HepG2 (cell line): ENCODE measurements at regions not wholly inside any gene's neighbourhood (a gene's known extent, or its start where the extent isn't known, plus 50 kb on each side); places are given as distances from the start of the nearest gene placed in this dataset.

Experiments used
- ATAC-seq: fragments of 200-7000 bp; cut with Tn5 transposase; 3 replicates; pipeline ENCODE4 v1.9.1; 2020; ENCODE audit warnings: mild to moderate bottlenecking, moderate library complexity
- BruUV-seq: library from RNA; stranded (reverse); fragments of 400-500 nt; replicated peaks from 2 replicates; lab custom pipeline; 2021; lab: Mats Ljungman, UMichigan
- CTCF ChIA-PET: fragments of 300-600 bp; formaldehyde crosslinking; extraction: SDS; loops from one replicate; lab custom pipeline; 2021; ENCODE audit warnings: low total read pairs, inconsistent platforms, low intra/inter-chr PET ratio; lab: Yijun Ruan, JAX
- POLR2A ChIA-PET: fragments of 350-600 bp; sonication (Branson Sonifier 250); formaldehyde crosslinking; loops from one replicate; lab custom pipeline; 2020; ENCODE audit warnings: antibody characterized with exemption, inconsistent platforms; lab: Yijun Ruan, JAX
- DNase-seq: peaks from one replicate; pipeline ENCODE4 v3.0.0-alpha.2; 2015; ENCODE audit warnings: low spot score
- FAIRE-seq: peaks from 3 replicates; lab custom pipeline; 2011; peaks lifted over from hg19 to GRCh38; lab: Jason Lieb, UNC
- H2AFZ ChIP-seq: one replicate; pipeline ENCODE4 v1.6.1; 2011; ENCODE audit warnings: low read length, inconsistent platforms
- H3K27ac ChIP-seq: fragments of 300-600 bp; 3 replicates; pipeline ENCODE4 v1.8.0; 2011; ENCODE audit warnings: mixed run types, mild to moderate bottlenecking, mixed read lengths, low read length, inconsistent platforms; ENCODE audit not compliant: insufficient read depth; ENCODE audit errors: extremely low read length
- H3K27me3 ChIP-seq, 2 experiments: fragments of 200-600 bp in 1 of 2; 2 replicates in 1 of 2; 3 replicates in 1 of 2; pipeline versions ENCODE4 v1.6.0 to v1.8.0; 2011; ENCODE audit warnings: low read length in 2 of 2, mild to moderate bottlenecking in 2 of 2, moderate library complexity in 2 of 2, inconsistent platforms in 1 of 2; ENCODE audit not compliant: insufficient read depth in 2 of 2, control insufficient read depth in 1 of 2
- H3K36me3 ChIP-seq, 2 experiments: fragments of 200-600 bp in 1 of 2; replicated peaks in 1 of 2; 2 replicates in 1 of 2; 3 replicates in 1 of 2; pipeline versions ENCODE4 v1.5.1 to v1.8.0; 2011; ENCODE audit warnings: low read length in 2 of 2, inconsistent platforms in 1 of 2; ENCODE audit not compliant: insufficient read depth in 2 of 2, control insufficient read depth in 1 of 2
- H3K4me1 ChIP-seq: 2 replicates; pipeline ENCODE4 v1.5.1; 2012; ENCODE audit warnings: low read length, inconsistent platforms; ENCODE audit not compliant: insufficient read depth
- H3K4me2 ChIP-seq: 2 replicates; pipeline ENCODE4 v1.6.0; 2011; ENCODE audit warnings: low read depth, low read length, inconsistent platforms
- H3K4me3 ChIP-seq, 3 experiments: fragments of 200-600 bp in 1 of 3; sonication (generic), shearing (Covaris generic) in 1 of 3; replicated peaks in 1 of 3; 2 replicates each; pipeline ENCODE4 v1.5.1; 2011 to 2016; ENCODE audit warnings: low read length in 3 of 3, inconsistent platforms in 2 of 3, low read depth in 2 of 3, mild to moderate bottlenecking in 2 of 3, control low read depth in 1 of 3, mixed read lengths in 1 of 3; ENCODE audit not compliant: insufficient read depth in 1 of 3
- H3K79me2 ChIP-seq: one replicate; pipeline ENCODE4 v1.6.1; 2011; ENCODE audit warnings: low read length, inconsistent platforms; ENCODE audit not compliant: insufficient read depth
- H3K9ac ChIP-seq: 2 replicates; pipeline ENCODE4 v1.6.0; 2011; ENCODE audit warnings: mild to moderate bottlenecking, low read depth, low read length, inconsistent platforms; ENCODE audit not compliant: insufficient read depth
- H3K9me3 ChIP-seq: 2 replicates; pipeline ENCODE4 v1.5.1; 2012; ENCODE audit warnings: mild to moderate bottlenecking, low read length
- H4K20me1 ChIP-seq: 2 replicates; pipeline ENCODE4 v1.6.0; 2011; ENCODE audit warnings: inconsistent platforms, mild to moderate bottlenecking, low read length, moderate library complexity; ENCODE audit not compliant: insufficient read depth
- GLI4 ChIP-seq: sonication (generic); formaldehyde crosslinking; IDR thresholded peaks from 2 replicates; pipeline ENCODE4 v1.5.1; 2020; ENCODE audit warnings: missing genetic modification reagents, mild to moderate bottlenecking, moderate library complexity, borderline replicate concordance
- MEF2D ChIP-seq: sonication (generic); formaldehyde crosslinking; IDR thresholded peaks from 2 replicates; pipeline ENCODE4 v1.5.1; 2020; ENCODE audit warnings: mild to moderate bottlenecking, missing genetic modification reagents
- ZMYM3 ChIP-seq: sonication (generic); formaldehyde crosslinking; IDR thresholded peaks from 2 replicates; pipeline ENCODE4 v1.5.1; 2020; ENCODE audit warnings: mild to moderate bottlenecking, missing genetic modification reagents
- WGBS: methylation state at CpG from one replicate; pipeline ENCODE4 v1.1.6; 2017; ENCODE audit warnings: low lambda C conversion rate; 5-methylcytosine and 5-hydroxymethylcytosine counted together
- in situ Hi-C: cut with HindIII; loops from 2 replicates; pipeline ENCODE4 v1.10.0; 2017; ENCODE audit warnings: low pct_unique_long_range_greater_than_20kb; ENCODE audit not compliant: extremely low pct_ligation_motif_present
- intact Hi-C: fragments of 100-400 bp; cut with micrococcal nuclease; formaldehyde crosslinking; loops from one replicate; pipeline ENCODE4 v1.10.0; 2022; ENCODE audit not compliant: unreplicated experiment
- TF ChIP-seq, protein P1 (sequence below): sonication (generic); formaldehyde crosslinking; IDR thresholded peaks from 2 replicates; pipeline ENCODE4 v1.9.0; 2021; ENCODE audit warnings: missing genetic modification reagents, borderline replicate concordance
- TF ChIP-seq, protein P2 (sequence below): sonication (generic); formaldehyde crosslinking; IDR thresholded peaks from 2 replicates; pipeline ENCODE4 v1.4.0; 2020; ENCODE audit warnings: missing genetic modification reagents
- TF ChIP-seq, protein P3 (sequence below), 2 experiments: fragments of 450-650 bp in 1 of 2; sonication (generic) in 1 of 2; formaldehyde crosslinking; IDR thresholded peaks; 2 replicates each; pipeline versions ENCODE4 v1.5.0 to v1.8.0; 2020 to 2022; ENCODE audit warnings: mild to moderate bottlenecking in 1 of 2, missing genetic modification reagents in 1 of 2
- TF ChIP-seq, protein P4 (sequence below): sonication (generic); formaldehyde crosslinking; IDR thresholded peaks from 2 replicates; pipeline ENCODE4 v1.8.0; 2022; ENCODE audit warnings: mild to moderate bottlenecking, missing genetic modification reagents, borderline replicate concordance

DNA sequence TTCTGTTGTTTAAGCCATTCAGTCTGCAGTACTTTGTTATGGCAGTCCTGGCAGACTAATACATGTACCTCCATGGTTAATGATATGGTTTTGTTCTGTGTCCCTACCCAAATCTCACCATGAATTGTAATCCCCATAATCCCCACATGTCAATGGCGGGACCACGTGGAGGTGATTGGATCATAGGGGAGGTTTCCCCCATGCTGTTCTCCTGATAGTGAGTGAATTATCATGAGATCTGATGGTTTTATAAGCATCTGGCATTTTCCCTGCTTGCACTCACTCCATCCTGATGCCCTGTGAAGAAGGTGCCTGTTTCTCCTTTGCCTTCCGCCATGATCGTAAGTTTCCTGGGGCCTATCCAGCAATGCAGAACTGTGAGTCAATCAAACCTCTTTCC, 57.5 kb upstream of the NT5E start:
- DNase-seq = no peak
- Histone ChIP-seq H3K27ac (no peak overlapping the region), H3K9ac (no peak overlapping the region), H4K20me1 (no peaks in the 10 kb centered on the region), H3K4me1 (peaks cover 76% of the 10 kb centered on the region), H3K4me3 (no peak overlapping the region), H3K27me3 (no peaks in the 10 kb centered on the region), H3K36me3 (no peaks in the 10 kb centered on the region), H3K79me2 (no peaks in the 10 kb centered on the region), H2AFZ (no peak overlapping the region), H3K4me2 (no peak overlapping the region), H3K9me3 (no peaks in the 10 kb centered on the region)
- intact Hi-C loops (no loop called here), in situ Hi-C loops (no loop called here)
- POLR2A ChIA-PET = no interaction called here
- CTCF ChIA-PET = no interaction called here
- no TSS peak for BruUV-seq
- TF ChIP-seq, protein P1, sequence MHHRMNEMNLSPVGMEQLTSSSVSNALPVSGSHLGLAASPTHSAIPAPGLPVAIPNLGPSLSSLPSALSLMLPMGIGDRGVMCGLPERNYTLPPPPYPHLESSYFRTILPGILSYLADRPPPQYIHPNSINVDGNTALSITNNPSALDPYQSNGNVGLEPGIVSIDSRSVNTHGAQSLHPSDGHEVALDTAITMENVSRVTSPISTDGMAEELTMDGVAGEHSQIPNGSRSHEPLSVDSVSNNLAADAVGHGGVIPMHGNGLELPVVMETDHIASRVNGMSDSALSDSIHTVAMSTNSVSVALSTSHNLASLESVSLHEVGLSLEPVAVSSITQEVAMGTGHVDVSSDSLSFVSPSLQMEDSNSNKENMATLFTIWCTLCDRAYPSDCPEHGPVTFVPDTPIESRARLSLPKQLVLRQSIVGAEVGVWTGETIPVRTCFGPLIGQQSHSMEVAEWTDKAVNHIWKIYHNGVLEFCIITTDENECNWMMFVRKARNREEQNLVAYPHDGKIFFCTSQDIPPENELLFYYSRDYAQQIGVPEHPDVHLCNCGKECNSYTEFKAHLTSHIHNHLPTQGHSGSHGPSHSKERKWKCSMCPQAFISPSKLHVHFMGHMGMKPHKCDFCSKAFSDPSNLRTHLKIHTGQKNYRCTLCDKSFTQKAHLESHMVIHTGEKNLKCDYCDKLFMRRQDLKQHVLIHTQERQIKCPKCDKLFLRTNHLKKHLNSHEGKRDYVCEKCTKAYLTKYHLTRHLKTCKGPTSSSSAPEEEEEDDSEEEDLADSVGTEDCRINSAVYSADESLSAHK = no peak
- no peak for TF ChIP-seq MEF2D (CRISPR knock-in tag)
- no peak for TF ChIP-seq GLI4 (CRISPR knock-in tag)
- TF ChIP-seq, protein P2, sequence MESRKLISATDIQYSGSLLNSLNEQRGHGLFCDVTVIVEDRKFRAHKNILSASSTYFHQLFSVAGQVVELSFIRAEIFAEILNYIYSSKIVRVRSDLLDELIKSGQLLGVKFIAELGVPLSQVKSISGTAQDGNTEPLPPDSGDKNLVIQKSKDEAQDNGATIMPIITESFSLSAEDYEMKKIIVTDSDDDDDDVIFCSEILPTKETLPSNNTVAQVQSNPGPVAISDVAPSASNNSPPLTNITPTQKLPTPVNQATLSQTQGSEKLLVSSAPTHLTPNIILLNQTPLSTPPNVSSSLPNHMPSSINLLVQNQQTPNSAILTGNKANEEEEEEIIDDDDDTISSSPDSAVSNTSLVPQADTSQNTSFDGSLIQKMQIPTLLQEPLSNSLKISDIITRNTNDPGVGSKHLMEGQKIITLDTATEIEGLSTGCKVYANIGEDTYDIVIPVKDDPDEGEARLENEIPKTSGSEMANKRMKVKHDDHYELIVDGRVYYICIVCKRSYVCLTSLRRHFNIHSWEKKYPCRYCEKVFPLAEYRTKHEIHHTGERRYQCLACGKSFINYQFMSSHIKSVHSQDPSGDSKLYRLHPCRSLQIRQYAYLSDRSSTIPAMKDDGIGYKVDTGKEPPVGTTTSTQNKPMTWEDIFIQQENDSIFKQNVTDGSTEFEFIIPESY (CRISPR knock-in tag) = peak; percentile 93
- TF ChIP-seq, protein P3, sequence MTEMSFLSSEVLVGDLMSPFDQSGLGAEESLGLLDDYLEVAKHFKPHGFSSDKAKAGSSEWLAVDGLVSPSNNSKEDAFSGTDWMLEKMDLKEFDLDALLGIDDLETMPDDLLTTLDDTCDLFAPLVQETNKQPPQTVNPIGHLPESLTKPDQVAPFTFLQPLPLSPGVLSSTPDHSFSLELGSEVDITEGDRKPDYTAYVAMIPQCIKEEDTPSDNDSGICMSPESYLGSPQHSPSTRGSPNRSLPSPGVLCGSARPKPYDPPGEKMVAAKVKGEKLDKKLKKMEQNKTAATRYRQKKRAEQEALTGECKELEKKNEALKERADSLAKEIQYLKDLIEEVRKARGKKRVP (CRISPR knock-in tag; IDR thresholded peaks at IDR 0.05) = no peak
- no peak for TF ChIP-seq ZMYM3 (CRISPR knock-in tag)
- TF ChIP-seq, protein P4, sequence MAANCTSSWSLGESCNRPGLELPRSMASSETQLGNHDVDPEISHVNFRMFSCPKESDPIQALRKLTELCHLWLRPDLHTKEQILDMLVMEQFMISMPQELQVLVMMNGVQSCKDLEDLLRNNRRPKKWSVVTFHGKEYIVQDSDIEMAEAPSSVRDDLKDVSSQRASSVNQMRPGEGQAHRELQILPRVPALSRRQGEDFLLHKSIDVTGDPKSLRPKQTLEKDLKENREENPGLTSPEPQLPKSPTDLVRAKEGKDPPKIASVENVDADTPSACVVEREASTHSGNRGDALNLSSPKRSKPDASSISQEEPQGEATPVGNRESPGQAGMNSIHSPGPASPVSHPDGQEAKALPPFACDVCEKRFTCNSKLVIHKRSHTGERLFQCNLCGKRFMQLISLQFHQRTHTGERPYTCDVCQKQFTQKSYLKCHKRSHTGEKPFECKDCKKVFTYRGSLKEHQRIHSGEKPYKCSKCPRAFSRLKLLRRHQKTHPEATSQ (CRISPR knock-in tag) = peak; percentile 79; the same call in 1 of the 2 replicates
- no peak for ATAC-seq
- 100% methylated on average over 4 of the region's 4 CpGs for WGBS
- no peak for FAIRE-seq
